ENCODE measurements at regions not wholly inside any gene's neighbourhood (a gene's known extent, or its start where the extent isn't known, plus 50 kb on each side); places are given as distances from the start of the nearest gene placed in this dataset.

DNA sequence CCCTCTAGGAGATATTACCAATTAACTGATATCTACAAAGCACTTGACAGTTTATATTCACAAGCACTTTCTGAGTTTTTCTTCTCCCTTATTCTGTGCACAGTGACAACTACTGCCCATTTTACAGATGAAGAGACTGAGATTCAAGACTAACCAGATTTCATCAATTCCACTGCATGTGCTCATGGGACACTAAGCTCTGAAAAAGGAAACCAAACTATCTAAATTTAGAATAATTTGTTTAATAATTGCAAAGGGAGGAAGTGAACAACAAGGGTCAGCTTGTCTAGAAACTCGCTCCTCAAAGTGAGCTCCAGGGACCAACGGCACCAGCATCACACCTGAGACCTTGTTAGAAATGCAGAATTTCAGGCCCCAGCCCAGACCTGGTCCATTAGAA is 50.8 kb upstream of the MYLIP start:
- H3K4me1 ChIP-seq (ENCODE audit: control insufficient read depth, insufficient read depth, low read length, unreplicated experiment): no peaks in the 10 kb centered on the region
- no peak overlapping the region for H3K4me3 ChIP-seq (ENCODE audit: low read depth, low read length)
- H2AFZ ChIP-seq (ENCODE audit: low read length, unreplicated experiment): no peak overlapping the region
- H3K79me2 ChIP-seq (ENCODE audit: control insufficient read depth, insufficient read depth, low read length, unreplicated experiment): no peaks in the 10 kb centered on the region
- peaks cover 36% of the 10 kb centered on the region for H3K27me3 ChIP-seq (ENCODE audit: insufficient read depth, low read length)
- no peak overlapping the region for H3K27ac ChIP-seq (ENCODE audit: low read depth, low read length)
- H3K36me3 ChIP-seq (ENCODE audit: insufficient read depth, low read length): no peaks in the 10 kb centered on the region

DNA sequence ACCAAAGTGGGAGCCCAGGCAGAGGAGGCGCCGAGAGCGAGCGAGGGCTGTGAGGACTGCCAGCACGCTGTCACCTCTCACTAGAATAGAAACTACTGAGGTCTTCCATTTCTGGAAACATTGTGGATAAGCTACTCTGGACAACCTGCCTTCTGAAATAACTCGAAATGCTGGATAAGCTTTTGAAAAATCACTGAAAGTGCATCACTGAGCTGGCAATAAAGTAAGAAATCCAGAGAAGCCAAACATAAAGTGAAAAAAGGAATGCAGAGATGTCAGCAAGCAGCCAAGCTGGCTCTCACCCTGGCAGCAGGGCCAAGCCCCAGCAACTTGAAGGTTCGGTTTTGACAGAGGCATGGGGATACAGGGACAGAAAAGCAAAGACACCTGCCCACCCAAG is 59.2 kb upstream of the MYLIP start:
- Histone ChIP-seq H3K27me3 (ENCODE audit: insufficient read depth, low read length) (no peaks in the 10 kb centered on the region; the same call in 1 of the 2 replicates), H2AFZ (ENCODE audit: low read length, unreplicated experiment) (no peak overlapping the region), H3K4me3 (ENCODE audit: low read depth, low read length) (no peak overlapping the region), H3K36me3 (ENCODE audit: insufficient read depth, low read length) (no peaks in the 10 kb centered on the region), H3K27ac (ENCODE audit: low read depth, low read length) (no peak overlapping the region), H3K4me1 (ENCODE audit: control insufficient read depth, insufficient read depth, low read length, unreplicated experiment) (no peaks in the 10 kb centered on the region), H3K79me2 (ENCODE audit: control insufficient read depth, insufficient read depth, low read length, unreplicated experiment) (no peaks in the 10 kb centered on the region)

DNA sequence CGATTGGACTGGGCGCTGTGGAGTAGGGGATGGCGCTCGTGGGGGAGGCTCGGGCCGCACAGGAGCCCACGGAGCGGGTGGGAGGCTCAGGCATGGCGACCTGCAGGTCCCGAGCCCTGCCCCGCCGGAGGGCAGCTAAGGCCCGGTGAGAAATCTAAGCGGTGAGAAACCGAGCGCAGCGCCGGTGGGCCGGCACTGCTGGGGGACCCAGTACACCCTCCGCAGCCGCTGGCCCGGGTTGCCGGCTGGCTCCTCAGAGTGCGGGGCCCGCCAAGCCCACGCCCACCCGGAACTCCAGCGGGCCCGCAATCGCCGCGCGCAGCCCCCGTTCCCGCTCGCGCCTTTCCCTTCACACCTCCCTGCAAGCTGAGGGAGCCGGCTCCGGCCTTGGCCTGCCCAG is 59.7 kb upstream of the MYLIP start:
- no peaks in the 10 kb centered on the region; the same call in 1 of the 2 replicates for H3K27me3 ChIP-seq (ENCODE audit: insufficient read depth, low read length)
- no peaks in the 10 kb centered on the region for H3K4me1 ChIP-seq (ENCODE audit: control insufficient read depth, insufficient read depth, low read length, unreplicated experiment)

DNA sequence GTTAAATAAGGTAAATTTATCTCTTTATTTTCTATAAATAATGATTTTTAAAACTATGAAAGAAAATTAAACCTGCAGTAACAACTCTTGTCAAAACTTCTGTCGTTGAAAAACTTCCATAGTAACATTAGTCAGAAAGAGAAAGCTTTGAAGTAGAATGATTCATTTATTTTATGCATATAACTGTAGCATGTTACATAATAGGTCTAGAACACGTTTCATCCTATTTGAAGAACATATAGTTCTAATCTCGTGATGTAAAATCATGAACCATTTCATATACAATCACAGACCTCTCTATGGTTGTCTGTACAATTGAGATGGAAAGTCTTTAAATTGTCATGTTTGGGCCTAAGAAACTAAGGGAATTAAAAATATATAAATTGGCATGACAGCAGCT is 61.3 kb upstream of the MYLIP start:
- no peak overlapping the region for H3K27ac ChIP-seq (ENCODE audit: low read depth, low read length)
- no peak overlapping the region for H3K4me3 ChIP-seq (ENCODE audit: low read depth, low read length)

More for the DNA sequence above, 59.7 kb upstream of the MYLIP start:
- no peaks in the 10 kb centered on the region for H3K36me3 ChIP-seq (ENCODE audit: insufficient read depth, low read length)
- H3K79me2 ChIP-seq (ENCODE audit: control insufficient read depth, insufficient read depth, low read length, unreplicated experiment): no peaks in the 10 kb centered on the region
- H3K27ac ChIP-seq (ENCODE audit: low read depth, low read length): no peak overlapping the region
- H3K4me3 ChIP-seq (ENCODE audit: low read depth, low read length): no peak overlapping the region
- H2AFZ ChIP-seq (ENCODE audit: low read length, unreplicated experiment): no peak overlapping the region

DNA sequence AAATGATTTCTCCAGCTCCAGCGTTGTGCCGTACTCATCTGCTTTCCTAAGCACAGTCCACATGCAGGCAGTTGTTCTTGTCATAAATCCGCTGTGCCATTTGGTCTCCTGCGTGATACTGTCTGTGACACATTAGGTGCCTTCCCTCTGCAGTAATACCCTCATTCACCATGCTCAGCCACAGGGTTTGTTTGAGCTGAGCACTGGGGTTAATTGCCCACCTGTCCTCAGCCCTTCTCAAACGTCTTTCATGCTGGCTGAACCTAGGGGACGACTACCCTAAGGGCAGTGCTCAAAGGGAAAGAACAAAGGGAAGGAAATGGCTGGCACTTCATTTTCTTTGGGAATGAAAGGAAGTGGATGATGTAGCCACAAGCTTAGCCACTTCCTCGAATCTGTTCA is 64.2 kb upstream of the MYLIP start:
- Histone ChIP-seq H3K27ac (ENCODE audit: low read depth, low read length) (no peak overlapping the region), H3K27me3 (ENCODE audit: insufficient read depth, low read length) (peaks cover 3% of the 10 kb centered on the region; the same call in 1 of the 2 replicates), H3K4me1 (ENCODE audit: control insufficient read depth, insufficient read depth, low read length, unreplicated experiment) (no peaks in the 10 kb centered on the region), H3K4me3 (ENCODE audit: low read depth, low read length) (no peak overlapping the region), H3K79me2 (ENCODE audit: control insufficient read depth, insufficient read depth, low read length, unreplicated experiment) (no peaks in the 10 kb centered on the region), H2AFZ (ENCODE audit: low read length, unreplicated experiment) (no peak overlapping the region), H3K36me3 (ENCODE audit: insufficient read depth, low read length) (no peaks in the 10 kb centered on the region)

More for the DNA sequence above, 61.3 kb upstream of the MYLIP start:
- no peaks in the 10 kb centered on the region for H3K4me1 ChIP-seq (ENCODE audit: control insufficient read depth, insufficient read depth, low read length, unreplicated experiment)
- H3K36me3 ChIP-seq (ENCODE audit: insufficient read depth, low read length): no peaks in the 10 kb centered on the region
- no peak overlapping the region for H2AFZ ChIP-seq (ENCODE audit: low read length, unreplicated experiment)
- no peaks in the 10 kb centered on the region for H3K27me3 ChIP-seq (ENCODE audit: insufficient read depth, low read length)
- no peaks in the 10 kb centered on the region for H3K79me2 ChIP-seq (ENCODE audit: control insufficient read depth, insufficient read depth, low read length, unreplicated experiment)

DNA sequence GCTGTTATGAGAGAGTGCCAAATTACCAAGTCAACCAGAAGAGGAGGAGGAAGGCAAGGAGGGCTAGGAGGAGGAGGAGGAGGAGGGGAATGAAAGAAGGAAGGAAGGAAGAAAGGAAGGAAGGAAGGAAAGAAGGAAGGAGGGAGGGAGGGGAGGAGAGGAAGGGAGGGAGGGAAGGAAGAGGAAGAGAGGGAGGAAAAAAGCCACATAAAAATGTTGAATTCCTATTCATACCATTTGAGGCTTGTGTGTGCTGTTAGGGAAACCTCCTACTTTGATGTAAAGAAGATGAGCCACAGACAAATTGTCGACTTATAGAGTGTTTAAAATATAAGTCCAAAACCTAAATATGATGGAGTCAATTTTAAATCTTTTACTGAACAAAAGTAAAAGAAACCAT is 65.3 kb upstream of the MYLIP start:
- H2AFZ ChIP-seq (ENCODE audit: low read length, unreplicated experiment): no peak overlapping the region
- no peak overlapping the region for H3K27ac ChIP-seq (ENCODE audit: low read depth, low read length)
- no peaks in the 10 kb centered on the region for H3K36me3 ChIP-seq (ENCODE audit: insufficient read depth, low read length)
- H3K79me2 ChIP-seq (ENCODE audit: control insufficient read depth, insufficient read depth, low read length, unreplicated experiment): no peaks in the 10 kb centered on the region
- H3K27me3 ChIP-seq (ENCODE audit: insufficient read depth, low read length): peaks cover 5% of the 10 kb centered on the region; the same call in 1 of the 2 replicates
- no peaks in the 10 kb centered on the region for H3K4me1 ChIP-seq (ENCODE audit: control insufficient read depth, insufficient read depth, low read length, unreplicated experiment)
- H3K4me3 ChIP-seq (ENCODE audit: low read depth, low read length): no peak overlapping the region

DNA sequence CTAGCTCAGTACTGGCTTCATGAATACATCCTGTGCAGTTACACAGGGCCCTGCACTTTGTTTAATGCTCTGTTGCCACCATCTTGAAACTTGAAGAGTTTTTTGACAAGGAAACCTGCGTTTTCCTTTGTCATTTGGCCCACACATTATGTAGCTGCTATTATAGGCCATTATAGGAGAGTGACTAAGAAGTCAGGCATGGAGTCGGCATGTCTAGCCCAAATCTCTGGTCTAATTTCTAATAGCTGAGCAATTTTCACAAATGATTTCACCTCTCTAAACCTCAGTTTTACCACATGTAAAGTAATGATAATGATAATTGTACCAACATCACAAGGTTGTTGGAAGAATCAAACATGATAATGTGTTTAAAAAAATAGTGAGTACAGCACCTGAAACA is 67.1 kb upstream of the MYLIP start:
- no peaks in the 10 kb centered on the region for H3K79me2 ChIP-seq (ENCODE audit: control insufficient read depth, insufficient read depth, low read length, unreplicated experiment)
- H3K4me3 ChIP-seq (ENCODE audit: low read depth, low read length): no peak overlapping the region
- no peak overlapping the region for H2AFZ ChIP-seq (ENCODE audit: low read length, unreplicated experiment)
- H3K27ac ChIP-seq (ENCODE audit: low read depth, low read length): no peak overlapping the region
- H3K27me3 ChIP-seq (ENCODE audit: insufficient read depth, low read length): peaks cover 5% of the 10 kb centered on the region; the same call in 1 of the 2 replicates
- no peaks in the 10 kb centered on the region for H3K36me3 ChIP-seq (ENCODE audit: insufficient read depth, low read length)
- H3K4me1 ChIP-seq (ENCODE audit: control insufficient read depth, insufficient read depth, low read length, unreplicated experiment): no peaks in the 10 kb centered on the region

DNA sequence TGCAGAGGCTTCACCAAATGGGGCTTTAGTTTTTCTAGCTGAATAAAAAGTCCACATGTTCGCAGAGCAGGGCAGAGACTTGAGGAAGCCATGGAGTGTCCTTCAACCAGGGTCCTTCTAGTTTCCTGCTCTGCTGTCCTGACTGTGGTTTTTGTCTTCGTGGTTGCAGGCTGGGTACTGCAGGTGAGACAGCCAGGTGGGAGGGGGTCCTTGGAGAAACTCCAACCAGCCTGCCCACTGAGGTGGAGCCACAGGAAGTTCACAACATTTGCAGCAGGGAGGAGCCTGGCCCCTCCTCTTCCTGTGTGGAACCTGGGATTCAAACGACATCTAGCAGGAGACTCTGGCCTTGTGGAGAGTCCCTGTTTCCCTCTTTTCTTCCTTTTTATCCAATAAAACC is 68.8 kb upstream of the MYLIP start:
- H3K27ac ChIP-seq (ENCODE audit: low read depth, low read length): no peak overlapping the region
- no peaks in the 10 kb centered on the region for H3K36me3 ChIP-seq (ENCODE audit: insufficient read depth, low read length)
- no peak overlapping the region for H2AFZ ChIP-seq (ENCODE audit: low read length, unreplicated experiment)
- H3K79me2 ChIP-seq (ENCODE audit: control insufficient read depth, insufficient read depth, low read length, unreplicated experiment): no peaks in the 10 kb centered on the region
- peaks cover 5% of the 10 kb centered on the region; the same call in 1 of the 2 replicates for H3K27me3 ChIP-seq (ENCODE audit: insufficient read depth, low read length)
- H3K4me3 ChIP-seq (ENCODE audit: low read depth, low read length): no peak overlapping the region
- H3K4me1 ChIP-seq (ENCODE audit: control insufficient read depth, insufficient read depth, low read length, unreplicated experiment): no peaks in the 10 kb centered on the region

DNA sequence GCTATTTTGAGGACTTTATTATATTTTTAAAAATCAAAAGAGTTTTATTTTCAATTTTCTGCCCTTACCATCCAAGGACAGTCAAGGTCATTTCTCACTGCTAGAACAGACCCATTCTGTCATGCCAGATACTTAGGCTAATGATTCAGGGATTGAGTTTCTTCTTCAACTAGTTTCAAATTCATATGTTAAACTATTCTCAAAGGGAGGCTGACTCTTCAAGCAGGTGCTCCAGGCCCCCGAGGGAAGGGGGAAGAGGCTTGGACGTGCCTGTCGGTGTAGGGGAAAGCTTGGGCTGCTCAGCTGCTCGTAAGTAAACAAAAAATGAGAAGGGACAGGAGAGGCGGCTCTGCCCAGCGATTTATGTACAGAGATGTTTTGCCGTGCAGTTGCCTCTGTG is 69.4 kb upstream of the MYLIP start:
- Histone ChIP-seq H3K27ac (ENCODE audit: low read depth, low read length) (no peak overlapping the region), H3K27me3 (ENCODE audit: insufficient read depth, low read length) (peaks cover 5% of the 10 kb centered on the region; the same call in 1 of the 2 replicates), H3K4me3 (ENCODE audit: low read depth, low read length) (no peak overlapping the region), H3K36me3 (ENCODE audit: insufficient read depth, low read length) (no peaks in the 10 kb centered on the region), H2AFZ (ENCODE audit: low read length, unreplicated experiment) (no peak overlapping the region), H3K4me1 (ENCODE audit: control insufficient read depth, insufficient read depth, low read length, unreplicated experiment) (no peaks in the 10 kb centered on the region), H3K79me2 (ENCODE audit: control insufficient read depth, insufficient read depth, low read length, unreplicated experiment) (no peaks in the 10 kb centered on the region)

DNA sequence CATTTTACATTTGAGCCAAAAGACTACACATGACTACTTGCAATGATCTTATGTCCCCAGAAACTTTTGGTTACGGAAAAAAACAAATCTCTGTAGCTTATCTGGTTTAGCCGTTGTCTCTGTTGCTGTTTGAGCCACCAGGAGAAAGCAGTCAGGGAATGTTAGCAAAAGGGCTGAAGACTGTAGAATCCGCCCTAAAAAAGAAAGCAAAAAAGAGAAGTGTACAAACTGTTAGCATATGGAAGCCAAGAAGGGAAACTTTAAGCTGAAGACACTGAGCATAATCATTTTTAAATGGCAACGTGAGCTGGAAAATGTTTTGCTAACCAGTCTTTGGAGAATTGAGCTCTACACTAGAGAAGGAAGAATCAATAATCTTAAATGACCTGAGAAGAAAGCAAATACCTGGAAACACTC is 69.9 kb upstream of the MYLIP start:
- Histone ChIP-seq H3K27me3 (ENCODE audit: insufficient read depth, low read length) (peaks cover 5% of the 10 kb centered on the region; the same call in 1 of the 2 replicates), H3K4me3 (ENCODE audit: low read depth, low read length) (no peak overlapping the region), H3K79me2 (ENCODE audit: control insufficient read depth, insufficient read depth, low read length, unreplicated experiment) (no peaks in the 10 kb centered on the region), H3K36me3 (ENCODE audit: insufficient read depth, low read length) (no peaks in the 10 kb centered on the region), H2AFZ (ENCODE audit: low read length, unreplicated experiment) (no peak overlapping the region), H3K27ac (ENCODE audit: low read depth, low read length) (no peak overlapping the region), H3K4me1 (ENCODE audit: control insufficient read depth, insufficient read depth, low read length, unreplicated experiment) (no peaks in the 10 kb centered on the region)

DNA sequence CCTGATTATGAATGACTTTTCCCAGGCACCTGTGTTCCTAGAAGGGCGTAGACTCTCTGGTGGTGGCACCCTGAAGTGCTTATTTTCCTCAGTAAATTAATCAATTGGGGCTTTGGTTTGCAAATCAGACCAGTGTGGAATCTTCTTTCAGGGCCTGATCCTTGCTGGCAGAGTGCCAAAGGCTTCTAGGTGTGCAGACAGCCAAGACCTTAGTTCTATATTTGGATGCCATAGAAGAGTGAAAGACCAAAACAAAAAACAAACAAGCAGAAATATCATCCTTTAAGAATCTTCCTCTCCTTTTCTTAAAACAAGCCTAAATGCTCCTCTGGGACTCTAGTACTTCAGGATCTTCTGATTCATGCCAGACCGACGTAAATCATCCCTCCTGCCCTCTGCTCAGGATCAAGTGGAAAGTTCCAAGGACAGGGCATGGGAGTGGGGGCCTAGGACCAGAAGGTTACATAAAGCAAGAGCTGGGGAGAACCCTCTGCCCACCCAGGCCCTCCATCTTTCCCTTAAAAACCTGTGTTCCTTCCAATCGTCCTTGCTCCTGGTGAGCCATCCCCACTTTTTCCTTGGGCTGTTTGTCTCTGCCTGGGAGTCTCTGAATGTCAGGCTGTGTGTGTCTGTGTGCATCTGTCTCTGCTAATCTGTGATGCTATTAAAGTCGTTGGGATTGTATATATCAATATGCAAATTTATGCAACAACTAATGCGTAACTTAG is 70.5 kb upstream of the MYLIP start:
- Histone ChIP-seq H3K4me3 (ENCODE audit: low read depth, low read length) (no peak overlapping the region), H3K79me2 (ENCODE audit: control insufficient read depth, insufficient read depth, low read length, unreplicated experiment) (no peaks in the 10 kb centered on the region), H3K36me3 (ENCODE audit: insufficient read depth, low read length) (no peaks in the 10 kb centered on the region), H3K27ac (ENCODE audit: low read depth, low read length) (no peak overlapping the region), H3K4me1 (ENCODE audit: control insufficient read depth, insufficient read depth, low read length, unreplicated experiment) (no peaks in the 10 kb centered on the region), H3K27me3 (ENCODE audit: insufficient read depth, low read length) (peaks cover 5% of the 10 kb centered on the region; the same call in 1 of the 2 replicates), H2AFZ (ENCODE audit: low read length, unreplicated experiment) (no peak overlapping the region)

Data from ACC112 (cell line).